ENCODE measurements at regions not wholly inside any gene's neighbourhood (a gene's known extent, or its start where the extent isn't known, plus 50 kb on each side); places are given as distances from the start of the nearest gene placed in this dataset.

GRCh38 chr3:176697284-176697889 lies 499.9 kb downstream of the TBL1XR1 start:
- no peak for DNase-seq

- DNase-seq, result no peak
Observed at GRCh38 chr3:176696816-176697215, 500.5 kb downstream of the TBL1XR1 start.

DNA sequence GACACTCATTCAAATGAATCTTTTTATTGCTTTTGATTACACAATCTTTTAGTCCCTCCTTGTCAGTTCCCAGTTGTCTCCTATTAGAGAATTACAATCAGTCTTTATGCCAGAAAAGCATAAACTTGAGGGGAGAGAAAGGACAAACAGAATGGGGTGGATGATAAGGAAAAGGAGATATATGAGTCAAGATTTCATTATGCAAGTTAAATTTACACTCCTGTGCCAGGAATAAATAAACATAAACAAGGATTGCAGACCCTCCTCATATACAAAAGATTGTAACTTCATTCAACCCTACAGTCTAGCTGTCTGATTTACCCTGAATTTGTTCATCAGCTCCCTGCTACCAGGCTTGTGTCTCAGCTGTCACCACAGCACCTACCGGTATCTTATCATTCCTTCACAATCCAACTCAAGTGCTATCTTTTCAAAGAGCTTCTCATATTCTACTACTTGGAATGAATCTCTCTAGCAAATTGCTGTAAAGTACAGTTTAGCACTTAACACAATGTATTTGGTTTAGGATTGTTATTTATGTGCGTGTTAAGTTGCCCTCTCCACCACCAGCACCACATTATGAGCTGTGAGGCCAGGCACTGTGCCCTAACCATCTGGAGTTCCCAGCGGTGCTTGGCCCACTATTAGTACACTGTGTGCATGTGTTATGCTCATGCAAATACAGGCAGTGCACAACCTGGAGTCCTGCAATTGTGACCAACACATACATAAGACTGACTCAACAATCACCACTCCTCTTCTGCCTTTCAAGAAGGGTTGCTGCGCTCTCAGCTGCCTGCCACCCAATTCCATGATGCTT lies 504.1 kb downstream of the TBL1XR1 start:
- DNase-seq, result no peak

DNA sequence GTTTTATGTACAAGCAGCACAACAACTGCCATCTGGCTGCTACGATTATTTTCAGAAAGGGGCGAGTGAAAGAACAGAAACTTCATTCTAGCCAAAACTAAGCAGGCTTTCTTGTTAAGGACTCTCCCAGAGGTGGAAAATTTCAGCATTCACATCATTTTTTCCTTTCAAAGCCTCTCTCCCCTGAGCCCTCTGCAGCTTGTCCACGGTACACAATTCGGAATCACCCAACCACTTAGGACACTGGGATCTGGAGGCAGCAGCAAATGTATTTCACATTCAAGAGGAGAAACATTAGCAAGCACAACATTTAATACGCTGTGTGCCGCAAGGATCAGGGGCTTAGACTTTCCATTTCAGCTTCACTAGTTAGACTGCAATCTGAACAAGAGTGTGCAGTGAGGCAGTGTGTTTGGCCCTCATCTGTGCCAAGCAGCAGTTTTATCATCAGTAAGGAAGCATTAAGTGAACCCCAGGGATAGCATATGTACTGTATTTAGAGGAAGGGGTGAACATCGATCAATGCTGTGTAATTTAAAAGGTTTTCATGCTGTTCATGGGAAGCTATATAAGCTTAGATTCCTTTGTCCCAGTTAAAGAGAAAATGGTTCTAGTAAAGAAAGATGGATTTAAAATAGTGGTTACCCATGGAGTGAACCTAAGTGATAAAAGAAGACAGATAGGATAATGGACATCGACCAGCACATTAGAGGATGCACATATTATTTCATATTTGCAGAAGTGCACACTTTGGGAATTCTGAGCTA lies 504.9 kb downstream of the TBL1XR1 start:
- DNase-seq, result no peak

GRCh38 chr3:176690083-176690869 lies 507.0 kb downstream of the TBL1XR1 start:
- DNase-seq, result no peak

DNA sequence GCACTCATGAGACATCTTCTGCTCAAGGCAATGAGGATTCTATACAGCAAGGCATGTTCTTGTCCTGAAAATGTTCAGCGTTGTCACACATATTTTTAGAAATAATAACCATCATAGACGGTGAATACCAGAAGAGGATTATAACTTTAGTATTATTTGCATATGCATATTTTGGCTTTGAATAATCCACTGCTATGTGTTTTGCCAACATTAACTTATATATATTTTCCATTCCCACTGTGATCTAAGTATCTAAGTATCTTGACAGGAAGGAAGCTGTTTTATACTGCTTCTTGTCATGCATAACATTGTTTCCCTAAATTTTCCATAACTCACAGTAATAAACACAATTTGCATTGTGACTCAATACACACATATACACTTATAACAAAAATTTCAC lies 509.5 kb downstream of the TBL1XR1 start:
- no peak for DNase-seq

GRCh38 chr3:176683382-176683781 lies 513.9 kb downstream of the TBL1XR1 start:
- DNase-seq, result no peak

GRCh38 chr3:176663837-176664831 lies 533.1 kb downstream of the TBL1XR1 start:
- no peak for DNase-seq

DNA sequence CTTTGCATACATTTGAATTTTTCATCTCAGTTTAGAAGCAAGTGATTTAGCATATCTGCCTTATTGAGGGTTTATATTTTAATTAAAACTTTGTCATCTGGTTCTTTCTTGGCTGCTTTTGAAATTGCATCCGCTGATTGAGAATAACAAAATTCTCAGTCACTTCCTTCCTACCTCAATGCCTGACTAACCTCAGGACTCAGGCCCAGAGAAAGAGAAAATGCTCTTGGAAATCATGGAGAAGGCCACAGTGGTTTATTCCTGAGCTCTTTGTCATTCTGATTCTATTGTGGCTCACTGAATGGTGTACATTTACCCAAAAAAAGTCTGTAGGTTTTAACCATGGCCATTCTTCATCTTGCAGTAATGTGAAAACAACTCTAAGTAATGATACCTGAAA lies 533.9 kb downstream of the TBL1XR1 start:
- DNase-seq, result no peak

DNA sequence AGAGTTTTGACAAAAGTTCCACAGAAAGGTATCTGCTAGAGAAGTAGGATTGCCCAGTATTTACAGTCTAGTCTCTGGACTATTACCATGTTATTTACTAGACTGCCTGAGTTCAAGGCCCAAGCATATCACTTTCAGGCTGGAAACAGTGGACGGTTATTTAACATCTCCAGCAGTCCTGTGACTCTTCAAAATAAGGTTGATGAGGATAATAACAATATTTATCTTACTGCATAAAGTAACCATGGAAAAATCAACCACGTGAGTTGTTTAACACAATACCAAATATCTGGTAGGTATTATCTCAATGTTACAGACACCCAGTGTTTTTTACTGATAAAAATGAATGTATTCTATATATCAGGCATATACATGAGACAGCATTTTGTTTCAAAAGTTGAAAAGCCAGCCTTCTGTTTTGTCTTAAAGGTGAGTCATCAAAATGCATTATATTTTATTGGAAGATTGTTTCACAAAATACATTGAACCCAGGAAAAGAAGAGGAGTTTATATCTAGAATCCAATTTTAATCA lies 535.8 kb downstream of the TBL1XR1 start:
- no peak for DNase-seq

GRCh38 chr3:176655404-176656094 lies 541.7 kb downstream of the TBL1XR1 start:
- DNase-seq, result no peak

- no peak for DNase-seq
Observed at GRCh38 chr3:176651622-176652021, 545.7 kb downstream of the TBL1XR1 start.

DNA sequence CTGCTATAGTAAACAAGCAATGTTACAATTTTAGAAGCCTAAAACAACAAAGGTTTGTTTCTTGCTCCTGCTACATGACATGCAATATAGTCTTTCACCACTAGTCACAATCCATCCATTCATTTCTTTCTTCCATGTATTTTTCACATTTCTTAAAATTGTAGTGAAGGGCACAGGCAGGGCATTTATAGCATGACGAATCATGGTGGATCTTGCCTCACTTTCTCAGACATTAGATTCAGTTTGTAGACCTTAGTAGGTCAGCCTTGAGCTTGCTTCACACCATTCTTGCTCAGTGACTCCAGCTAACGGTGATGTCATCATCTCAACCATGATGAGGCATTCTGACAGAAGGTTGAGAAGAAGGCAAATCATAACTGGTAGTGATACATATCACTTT lies 546.8 kb downstream of the TBL1XR1 start:
- DNase-seq, result no peak

- DNase-seq, result no peak
Observed at GRCh38 chr3:176647987-176648386, 549.3 kb downstream of the TBL1XR1 start.

GRCh38 chr3:176633511-176633910 lies 563.8 kb downstream of the TBL1XR1 start:
- DNase-seq, result no peak

- DNase-seq, result no peak
Observed at GRCh38 chr3:176632925-176633324, 564.4 kb downstream of the TBL1XR1 start.

DNA sequence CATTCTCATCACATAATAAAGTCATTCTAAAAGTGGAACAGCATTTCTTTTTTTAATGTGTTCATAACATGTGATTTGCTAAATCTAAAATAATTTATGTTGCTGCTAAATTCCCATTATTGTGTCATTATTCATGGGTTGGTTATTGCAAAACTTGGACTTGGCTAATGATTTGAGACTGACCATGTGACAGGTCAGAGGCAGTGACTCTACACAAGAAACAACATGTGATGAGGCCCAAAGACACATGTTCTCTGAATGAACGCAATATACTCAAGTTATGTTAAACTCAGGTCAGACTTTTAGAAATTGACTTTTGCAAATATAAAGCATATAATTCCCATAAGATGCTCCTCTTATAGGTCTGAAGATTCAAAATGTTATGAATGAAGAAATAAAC lies 566.1 kb downstream of the TBL1XR1 start:
- DNase-seq, result no peak

- DNase-seq, result no peak
Observed at GRCh38 chr3:176628101-176628639, 569.1 kb downstream of the TBL1XR1 start.

DNA sequence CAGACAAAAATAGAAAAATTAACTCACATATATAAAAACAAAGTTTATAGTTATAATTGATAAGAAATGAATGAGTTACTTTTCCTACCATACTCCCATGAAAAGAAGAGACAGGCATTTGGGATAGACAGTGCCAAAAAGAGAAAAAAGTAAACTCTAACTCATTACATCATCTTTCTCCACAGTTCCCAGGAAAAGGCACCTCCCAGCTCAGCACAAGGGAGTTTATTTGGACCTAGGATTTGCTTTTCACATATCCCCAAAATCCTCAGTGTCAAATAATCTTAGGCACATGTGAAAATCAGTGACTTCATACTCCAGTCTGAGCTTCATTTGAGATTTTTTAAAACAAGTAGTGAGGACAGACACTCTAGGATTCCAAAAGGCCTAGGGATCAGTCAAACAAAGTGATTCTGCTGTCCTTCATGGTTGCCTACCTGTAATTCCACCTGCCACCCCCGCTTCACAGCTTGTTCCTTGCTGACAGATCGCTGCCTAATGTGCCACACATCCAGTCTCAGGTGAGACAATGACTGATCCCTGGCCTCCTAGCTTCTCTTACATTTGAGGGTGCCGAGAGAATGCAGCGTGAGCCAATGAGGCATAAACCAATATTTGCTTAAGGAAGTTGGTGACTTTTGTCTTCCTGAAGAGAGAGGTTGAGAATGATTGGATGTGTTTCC lies 573.7 kb downstream of the TBL1XR1 start:
- DNase-seq, result no peak

DNA sequence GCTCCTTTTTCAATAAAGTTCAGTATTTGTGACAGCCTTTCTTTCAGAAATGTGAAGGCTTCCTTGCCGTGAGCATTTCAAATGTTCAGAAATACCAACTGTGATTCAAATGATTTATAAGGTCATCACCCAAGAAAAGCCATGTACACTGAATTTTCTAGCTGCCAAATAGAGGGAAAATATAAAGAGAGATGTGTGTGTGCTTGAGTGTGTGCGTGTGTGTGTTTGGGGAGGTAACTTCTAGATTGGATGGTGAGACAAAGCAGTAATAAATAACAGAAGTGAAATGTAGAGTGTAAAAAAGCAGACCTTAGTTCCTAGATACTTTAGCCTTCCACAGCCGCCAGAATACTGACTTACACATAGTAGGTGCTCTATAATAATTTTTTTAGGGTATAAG lies 577.4 kb downstream of the TBL1XR1 start:
- no peak for DNase-seq

Data from CD4-positive, alpha-beta T cell treated with Interleukin-4 for 1 hour (primary cell).